ENCODE measurements at regions not wholly inside any gene's neighbourhood (a gene's known extent, or its start where the extent isn't known, plus 50 kb on each side); places are given as distances from the start of the nearest gene placed in this dataset.

GRCh38 chr3:21936207-21936606 lies 185.2 kb upstream of the ZNF385D start:
- DNase-seq (ENCODE audit: low spot score): no peak
- no peaks in the 10 kb centered on the region for H3K4me1 Mint-ChIP-seq (ENCODE audit: unreplicated experiment)
- peaks cover 3% of the 10 kb centered on the region for H3K27me3 Mint-ChIP-seq (ENCODE audit: unreplicated experiment)
- no peak overlapping the region for H3K27ac Mint-ChIP-seq (ENCODE audit: unreplicated experiment)
- no peak for TF ChIP-seq CTCF (IDR thresholded peaks at IDR 0.05; ENCODE audit: unreplicated experiment)
- no peak overlapping the region for H3K4me3 Mint-ChIP-seq (ENCODE audit: unreplicated experiment)
- no peaks in the 10 kb centered on the region for H3K36me3 Mint-ChIP-seq (ENCODE audit: low read depth, unreplicated experiment)
- H3K9me3 Mint-ChIP-seq (ENCODE audit: unreplicated experiment): no peaks in the 10 kb centered on the region

- H3K27ac Mint-ChIP-seq (ENCODE audit: unreplicated experiment): no peak overlapping the region
Observed at GRCh38 chr3:21938267-21938681, 187.3 kb upstream of the ZNF385D start.

GRCh38 chr3:21942328-21942727 lies 191.3 kb upstream of the ZNF385D start:
- H3K27ac Mint-ChIP-seq (ENCODE audit: unreplicated experiment): no peak overlapping the region
- H3K4me3 Mint-ChIP-seq (ENCODE audit: unreplicated experiment): no peak overlapping the region
- no peaks in the 10 kb centered on the region for H3K4me1 Mint-ChIP-seq (ENCODE audit: unreplicated experiment)
- H3K36me3 Mint-ChIP-seq (ENCODE audit: low read depth, unreplicated experiment): no peaks in the 10 kb centered on the region
- no peaks in the 10 kb centered on the region for H3K9me3 Mint-ChIP-seq (ENCODE audit: unreplicated experiment)
- no peak for TF ChIP-seq CTCF (IDR thresholded peaks at IDR 0.05; ENCODE audit: unreplicated experiment)
- no peak for DNase-seq (ENCODE audit: low spot score)
- H3K27me3 Mint-ChIP-seq (ENCODE audit: unreplicated experiment): peaks cover 3% of the 10 kb centered on the region

More at GRCh38 chr3:21938267-21938681, 187.3 kb upstream of the ZNF385D start:
- Mint-ChIP-seq H3K4me1 (ENCODE audit: unreplicated experiment) (no peaks in the 10 kb centered on the region), H3K27me3 (ENCODE audit: unreplicated experiment) (peaks cover 3% of the 10 kb centered on the region), H3K4me3 (ENCODE audit: unreplicated experiment) (no peak overlapping the region), H3K36me3 (ENCODE audit: low read depth, unreplicated experiment) (no peaks in the 10 kb centered on the region), H3K9me3 (ENCODE audit: unreplicated experiment) (no peaks in the 10 kb centered on the region)
- no peak for DNase-seq (ENCODE audit: low spot score)
- no peak for TF ChIP-seq CTCF (IDR thresholded peaks at IDR 0.05; ENCODE audit: unreplicated experiment)

GRCh38 chr3:21944251-21944650 lies 193.2 kb upstream of the ZNF385D start:
- no peaks in the 10 kb centered on the region for H3K36me3 Mint-ChIP-seq (ENCODE audit: low read depth, unreplicated experiment)
- H3K27ac Mint-ChIP-seq (ENCODE audit: unreplicated experiment): no peak overlapping the region
- peaks cover 3% of the 10 kb centered on the region for H3K27me3 Mint-ChIP-seq (ENCODE audit: unreplicated experiment)

GRCh38 chr3:21952856-21953255 lies 201.8 kb upstream of the ZNF385D start:
- no peak for DNase-seq (ENCODE audit: low spot score)
- Mint-ChIP-seq H3K4me3 (ENCODE audit: unreplicated experiment) (no peak overlapping the region), H3K4me1 (ENCODE audit: unreplicated experiment) (no peaks in the 10 kb centered on the region), H3K27me3 (ENCODE audit: unreplicated experiment) (no peaks in the 10 kb centered on the region), H3K36me3 (ENCODE audit: low read depth, unreplicated experiment) (no peaks in the 10 kb centered on the region), H3K27ac (ENCODE audit: unreplicated experiment) (no peak overlapping the region), H3K9me3 (ENCODE audit: unreplicated experiment) (no peaks in the 10 kb centered on the region)
- TF ChIP-seq CTCF (IDR thresholded peaks at IDR 0.05; ENCODE audit: unreplicated experiment): no peak

More at GRCh38 chr3:21944251-21944650, 193.2 kb upstream of the ZNF385D start:
- no peak for TF ChIP-seq CTCF (IDR thresholded peaks at IDR 0.05; ENCODE audit: unreplicated experiment)
- H3K9me3 Mint-ChIP-seq (ENCODE audit: unreplicated experiment): no peaks in the 10 kb centered on the region
- H3K4me1 Mint-ChIP-seq (ENCODE audit: unreplicated experiment): no peaks in the 10 kb centered on the region
- H3K4me3 Mint-ChIP-seq (ENCODE audit: unreplicated experiment): no peak overlapping the region
- no peak for DNase-seq (ENCODE audit: low spot score)

Data from endothelial cell (in vitro differentiated cells).